HEK293T (cell line): ENCODE measurements at regions not wholly inside any gene's neighbourhood (a gene's known extent, or its start where the extent isn't known, plus 50 kb on each side); places are given as distances from the start of the nearest gene placed in this dataset.
"Not testable (repeated sequence)": the region's sequence is repeated elsewhere in the genome, so short reads cannot be mapped to it uniquely, and the experiment has no call there.

Experiments used
- CTCF ChIA-PET: fragments of 350-600 bp; formaldehyde crosslinking; extraction: SDS; loops from one replicate; lab custom pipeline; 2021; ENCODE audit warnings: antibody characterized with exemption, inconsistent platforms; lab: Yijun Ruan, JAX
- POLR2A ChIA-PET: fragments of 350-600 bp; formaldehyde crosslinking; extraction: SDS; loops from one replicate; lab custom pipeline; 2020; ENCODE audit warnings: antibody characterized with exemption, inconsistent platforms; lab: Yijun Ruan, JAX
- DNase-seq: peaks from one replicate; pipeline ENCODE4 v3.0.0; 2012; ENCODE audit warnings: mixed read lengths; ENCODE audit errors: extremely low spot score
- ARNT ChIP-seq: fragments of 450-650 bp; IDR thresholded peaks from 2 replicates; pipeline ENCODE4 v1.6.1; 2017; ENCODE audit warnings: mild to moderate bottlenecking
- BHLHE40 ChIP-seq: fragments of 450-650 bp; IDR thresholded peaks from 2 replicates; pipeline ENCODE4 v1.6.1; 2016; ENCODE audit warnings: mild to moderate bottlenecking, moderate library complexity, borderline replicate concordance
- CTBP1 ChIP-seq: fragments of 450-650 bp; IDR thresholded peaks from 2 replicates; pipeline ENCODE4 v1.6.1; 2016; ENCODE audit warnings: borderline replicate concordance
- ELF4 ChIP-seq: fragments of 450-650 bp; IDR thresholded peaks from 2 replicates; pipeline ENCODE4 v1.6.1; 2017; ENCODE audit warnings: antibody characterized with exemption
- FOXA1 ChIP-seq: fragments of 450-650 bp; IDR thresholded peaks from 2 replicates; pipeline ENCODE4 v1.6.1; 2016; ENCODE audit warnings: mild to moderate bottlenecking
- FOXK2 ChIP-seq: fragments of 450-650 bp; IDR thresholded peaks from 2 replicates; pipeline ENCODE4 v1.6.1; 2016; ENCODE audit warnings: mild to moderate bottlenecking
- FOXM1 ChIP-seq: fragments of 450-650 bp; IDR thresholded peaks from 2 replicates; pipeline ENCODE4 v1.6.1; 2017; ENCODE audit warnings: mild to moderate bottlenecking, borderline replicate concordance
- HDGF ChIP-seq: fragments of 450-650 bp; IDR thresholded peaks from 2 replicates; pipeline ENCODE4 v1.6.1; 2017; ENCODE audit warnings: antibody characterized with exemption, borderline replicate concordance
- L3MBTL2 ChIP-seq: fragments of 450-650 bp; conservative IDR thresholded peaks from 2 replicates; pipeline ENCODE4 v1.6.1; 2016; ENCODE audit warnings: mild to moderate bottlenecking
- LEF1 ChIP-seq: fragments of 450-650 bp; IDR thresholded peaks from 2 replicates; pipeline ENCODE4 v1.6.1; 2017; ENCODE audit warnings: mild to moderate bottlenecking, borderline replicate concordance
- NFRKB ChIP-seq: fragments of 450-650 bp; IDR thresholded peaks from 2 replicates; pipeline ENCODE4 v1.6.1; 2016; ENCODE audit warnings: mild to moderate bottlenecking, moderate library complexity
- SP1 ChIP-seq: fragments of 450-650 bp; IDR thresholded peaks from 2 replicates; pipeline ENCODE4 v1.6.1; 2017
- SUZ12 ChIP-seq: fragments of 450-650 bp; IDR thresholded peaks from 2 replicates; pipeline ENCODE4 v1.6.1; 2016; ENCODE audit warnings: mild to moderate bottlenecking
- TARDBP ChIP-seq: fragments of 450-650 bp; IDR thresholded peaks from 2 replicates; pipeline ENCODE4 v1.6.1; 2016
- ZNF384 ChIP-seq: fragments of 450-650 bp; IDR thresholded peaks from 2 replicates; pipeline ENCODE4 v1.6.1; 2016
- TF ChIP-seq, protein P1 (sequence below): fragments of 450-650 bp; IDR thresholded peaks from 2 replicates; pipeline ENCODE4 v1.6.1; 2016

DNA sequence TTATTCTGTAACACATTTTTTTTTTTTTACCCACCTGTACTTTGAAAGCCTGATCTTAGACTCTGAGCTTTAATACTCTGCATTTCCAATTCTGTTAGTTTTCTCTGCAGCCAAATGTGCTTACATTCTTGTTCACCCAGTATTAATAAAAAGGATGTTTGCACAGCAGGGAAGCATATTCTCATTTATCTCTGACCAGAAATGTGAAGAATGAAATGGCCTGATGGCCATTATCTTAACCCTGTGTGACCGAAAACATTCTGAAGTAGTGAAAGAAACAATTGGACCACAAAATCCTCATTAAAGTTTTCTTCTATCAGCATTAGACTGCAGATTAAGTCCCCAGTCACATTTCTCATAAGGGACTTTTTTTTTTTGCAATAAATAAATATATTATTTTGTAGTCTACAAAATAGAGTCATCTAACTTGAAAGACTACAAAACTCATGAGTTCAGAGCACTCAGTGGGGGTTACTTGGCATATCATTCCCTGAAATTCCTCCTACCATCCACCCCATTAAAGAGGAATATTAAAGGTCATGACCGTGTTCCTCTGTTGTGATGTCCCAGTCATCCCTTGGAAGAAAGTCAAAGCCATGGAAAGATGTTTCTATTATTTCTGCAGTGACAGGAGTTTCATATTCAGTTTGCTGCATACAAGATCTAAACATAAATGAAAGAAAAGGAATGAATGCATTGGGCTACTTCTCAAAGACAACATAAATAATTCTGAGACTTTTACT is 364.4 kb downstream of the RND3 start:
- POLR2A ChIA-PET = no interaction called here
- no peak for DNase-seq
- TF ChIP-seq CTBP1 (no peak), HDGF (no peak), TARDBP (no peak), LEF1 (no peak), ZNF384 (no peak)
- CTCF ChIA-PET = no interaction called here

DNA sequence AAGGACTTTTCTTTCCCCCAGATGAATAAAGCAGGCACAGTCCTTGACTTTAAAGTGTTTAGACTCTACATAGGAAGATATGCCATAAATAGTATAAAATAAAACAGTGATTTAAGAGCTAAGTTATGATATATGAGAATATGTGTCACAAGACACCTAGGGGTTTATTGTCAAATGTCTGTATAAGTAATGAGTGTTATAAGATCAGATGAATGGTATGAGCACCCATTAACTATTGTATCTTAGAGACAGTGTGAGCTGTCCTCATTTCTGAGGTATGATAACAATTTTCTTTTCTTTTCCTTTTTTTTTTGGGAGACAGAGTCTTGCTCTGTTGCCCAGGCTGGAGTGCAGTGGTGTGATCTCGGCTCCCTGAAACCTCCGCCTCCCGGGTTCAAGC is 365.3 kb downstream of the RND3 start:
- POLR2A ChIA-PET = no interaction called here
- no peak for DNase-seq
- CTCF ChIA-PET = no interaction called here
- TF ChIP-seq BHLHE40 (no peak), CTBP1 (no peak), HDGF (no peak), ELF4 (no peak), TARDBP (no peak), FOXK2 (no peak), FOXA1 (no peak), SP1 (no peak), NFRKB (no peak), ZNF384 (no peak), LEF1 (no peak), ARNT (no peak), FOXM1 (no peak), SUZ12 (no peak), L3MBTL2 (no peak)
- TF ChIP-seq, protein P1, sequence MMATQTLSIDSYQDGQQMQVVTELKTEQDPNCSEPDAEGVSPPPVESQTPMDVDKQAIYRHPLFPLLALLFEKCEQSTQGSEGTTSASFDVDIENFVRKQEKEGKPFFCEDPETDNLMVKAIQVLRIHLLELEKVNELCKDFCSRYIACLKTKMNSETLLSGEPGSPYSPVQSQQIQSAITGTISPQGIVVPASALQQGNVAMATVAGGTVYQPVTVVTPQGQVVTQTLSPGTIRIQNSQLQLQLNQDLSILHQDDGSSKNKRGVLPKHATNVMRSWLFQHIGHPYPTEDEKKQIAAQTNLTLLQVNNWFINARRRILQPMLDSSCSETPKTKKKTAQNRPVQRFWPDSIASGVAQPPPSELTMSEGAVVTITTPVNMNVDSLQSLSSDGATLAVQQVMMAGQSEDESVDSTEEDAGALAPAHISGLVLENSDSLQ = no peak

DNA sequence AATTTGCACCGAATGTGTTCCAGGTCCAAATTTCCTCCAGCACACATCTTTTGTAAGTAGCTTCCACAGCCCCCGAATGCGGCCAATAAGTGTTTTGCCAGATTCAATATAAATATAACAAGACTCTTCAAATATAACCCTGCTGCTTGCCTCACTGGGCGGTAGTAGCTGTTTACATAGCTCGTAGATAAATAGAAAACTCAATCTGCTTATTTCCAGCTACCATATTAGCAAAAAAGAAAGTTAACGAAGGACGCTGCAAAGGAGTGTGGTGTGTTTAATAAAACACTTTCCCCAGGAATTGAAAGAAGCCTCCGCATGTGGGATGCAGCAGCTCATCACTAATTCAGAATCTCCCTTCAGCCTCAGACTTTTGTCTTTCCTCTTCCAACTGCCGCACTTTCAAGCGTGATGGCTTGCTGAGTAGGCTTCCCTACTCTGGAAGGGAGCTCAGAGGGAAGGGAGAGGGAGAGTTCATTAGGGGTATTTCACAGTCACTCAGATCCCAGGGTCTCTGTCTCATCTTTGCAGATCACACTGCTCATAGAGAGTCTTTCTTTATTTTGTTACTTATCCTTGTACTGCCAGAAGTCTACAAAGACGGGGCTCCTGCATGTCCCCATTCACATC is 367.0 kb downstream of the RND3 start:
- POLR2A ChIA-PET = no interaction called here
- CTCF ChIA-PET = no interaction called here

DNA sequence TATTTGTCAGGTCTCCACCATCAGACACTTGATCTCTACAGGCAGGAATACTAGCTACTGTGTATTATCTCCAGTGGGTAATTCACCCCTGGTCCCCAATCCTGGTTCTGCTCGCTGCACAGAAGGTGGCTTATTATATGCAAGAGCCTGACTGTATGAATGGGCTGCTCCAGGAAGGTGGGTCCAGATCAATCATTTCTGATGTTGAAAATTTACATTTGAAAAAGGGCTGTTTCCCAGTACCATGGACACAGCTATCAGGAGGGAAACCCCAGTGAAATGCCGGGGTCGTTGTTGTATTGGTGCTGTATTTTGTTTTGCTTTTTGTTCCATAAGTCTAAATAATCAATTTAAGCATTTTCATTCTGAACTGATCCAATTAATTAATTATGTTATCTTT is 367.6 kb downstream of the RND3 start:
- CTCF ChIA-PET = no interaction called here
- POLR2A ChIA-PET = no interaction called here
- no peak for DNase-seq
- TF ChIP-seq ELF4 (no peak), TARDBP (no peak), HDGF (no peak), L3MBTL2 (no peak), FOXA1 (no peak), SP1 (no peak), NFRKB (no peak), LEF1 (no peak), CTBP1 (no peak), FOXK2 (no peak), FOXM1 (no peak), SUZ12 (no peak), ARNT (no peak), ZNF384 (no peak), BHLHE40 (no peak)
- TF ChIP-seq, protein P1 = no peak

More for the DNA sequence above, 367.0 kb downstream of the RND3 start:
- TF ChIP-seq FOXM1 = no peak
- no peak for DNase-seq

DNA sequence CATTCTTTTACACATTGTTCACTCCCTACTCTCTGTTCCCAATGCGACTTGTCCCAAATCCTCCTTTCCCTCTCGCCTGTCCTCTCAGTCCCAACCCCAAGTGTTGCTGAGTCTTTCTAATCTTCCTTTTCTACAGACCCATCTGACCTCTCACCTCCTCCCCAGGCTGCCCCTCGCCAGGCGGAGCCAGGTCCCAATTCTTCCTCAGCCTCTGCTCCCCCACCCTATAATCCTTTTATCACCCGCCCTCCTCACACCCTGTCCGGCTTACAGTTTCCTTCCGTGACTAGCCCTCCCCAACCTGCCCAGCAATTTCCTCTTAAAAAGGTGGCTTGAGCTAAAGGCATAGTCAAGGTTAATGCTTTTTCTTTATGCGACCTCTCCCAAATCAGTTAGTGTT is 373.4 kb downstream of the RND3 start:
- POLR2A ChIA-PET, DNase-seq, CTCF ChIA-PET: not testable (repeated sequence)

DNA sequence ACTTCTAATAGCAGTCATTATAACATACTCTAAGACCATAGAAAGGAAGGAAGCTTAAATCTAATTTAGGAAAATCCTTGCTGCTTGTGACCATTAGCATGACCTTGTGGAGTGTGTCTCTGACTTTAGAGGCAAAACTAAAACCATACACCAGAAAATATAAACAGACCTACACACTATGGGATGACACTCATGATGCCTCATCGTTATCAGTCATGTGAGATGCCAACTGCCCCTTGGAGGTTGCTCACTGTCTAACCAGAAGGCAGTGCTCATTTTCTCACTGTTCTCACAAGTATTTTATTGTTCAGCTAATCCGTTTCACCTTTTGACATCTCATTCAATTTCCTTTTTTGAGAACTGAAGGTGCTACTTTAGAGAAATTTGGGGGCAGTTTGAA is 376.9 kb downstream of the RND3 start:
- ChIA-PET CTCF (no interaction called here), POLR2A (no interaction called here)
- no peak for DNase-seq
- TF ChIP-seq CTBP1 (no peak), L3MBTL2 (no peak), LEF1 (no peak), HDGF (no peak), TARDBP (no peak), SUZ12 (no peak), ZNF384 (no peak), FOXK2 (no peak), FOXM1 (no peak), BHLHE40 (no peak), ARNT (no peak), ELF4 (no peak)
- TF ChIP-seq, protein P1 = no peak
